H1 (cell line): ENCODE measurements at regions not wholly inside any gene's neighbourhood (a gene's known extent, or its start where the extent isn't known, plus 50 kb on each side); places are given as distances from the start of the nearest gene placed in this dataset.

Source experiments
- CTCF ChIA-PET: fragments of 300-600 bp; sonication (Branson Sonifier 250); formaldehyde crosslinking; loops from one replicate; lab custom pipeline; 2021; ENCODE audit not compliant: partially characterized antibody; lab: Charles Lee
- POLR2A ChIA-PET: fragments of 300-600 bp; sonication (Branson Sonifier 250); formaldehyde crosslinking; loops from one replicate; lab custom pipeline; 2021; ENCODE audit warnings: inconsistent platforms; ENCODE audit not compliant: partially characterized antibody; lab: Charles Lee
- DNase-seq, 2 experiments: peaks; one replicate each; pipeline versions ENCODE4 v3.0.0 to v3.0.0-alpha.2; 2010 to 2022; ENCODE audit warnings: low spot score in 2 of 2, low read depth in 1 of 2, mixed read lengths in 1 of 2
- FAIRE-seq: peaks from 2 replicates; lab custom pipeline; 2011; peaks lifted over from hg19 to GRCh38; lab: Jason Lieb, UNC
- H2AFZ ChIP-seq: 2 replicates; pipeline ENCODE4 v1.8.1; 2012; ENCODE audit warnings: low read length, inconsistent platforms
- H2AK5ac ChIP-seq: 2 replicates; pipeline ENCODE4 v1.6.1; 2013; ENCODE audit warnings: low read depth, low read length
- H2BK120ac ChIP-seq: replicated peaks from 2 replicates; pipeline ENCODE3; 2013; ENCODE audit warnings: low read depth, low read length, inconsistent platforms
- H2BK12ac ChIP-seq: 2 replicates; pipeline ENCODE4 v1.6.1; 2013; ENCODE audit warnings: low read depth, low read length
- H2BK15ac ChIP-seq: 2 replicates; pipeline ENCODE4 v1.6.1; 2013; ENCODE audit warnings: low read length
- H2BK20ac ChIP-seq: 2 replicates; pipeline ENCODE4 v1.6.1; 2013; ENCODE audit warnings: low read length
- H2BK5ac ChIP-seq: 2 replicates; pipeline ENCODE4 v1.6.1; 2013; ENCODE audit warnings: low read depth, low read length
- H3K14ac ChIP-seq: 2 replicates; pipeline ENCODE4 v1.6.1; 2013; ENCODE audit warnings: inconsistent platforms; ENCODE audit not compliant: insufficient read length
- H3K18ac ChIP-seq: 2 replicates; pipeline ENCODE4 v1.6.1; 2013; ENCODE audit warnings: low read length; ENCODE audit errors: extremely low read depth
- H3K23ac ChIP-seq: 2 replicates; pipeline ENCODE4 v1.6.1; 2013; ENCODE audit warnings: inconsistent platforms; ENCODE audit not compliant: insufficient read length
- H3K23me2 ChIP-seq: 2 replicates; pipeline ENCODE4 v1.6.1; 2013; ENCODE audit warnings: low read depth, low read length
- H3K27ac ChIP-seq: 2 replicates; pipeline ENCODE4 v1.6.1; 2011; ENCODE audit warnings: low read depth, low read length, inconsistent platforms
- H3K27me3 ChIP-seq, 4 experiments: replicated peaks in 1 of 4; 1 replicate in 1 of 4; 2 replicates in 3 of 4; pipeline versions ENCODE4 v1.6.1 to v1.8.1; 2011 to 2013; ENCODE audit warnings: low read length in 3 of 4, mild to moderate bottlenecking in 3 of 4, inconsistent platforms in 2 of 4, mixed read lengths in 2 of 4, moderate library complexity in 1 of 4; ENCODE audit not compliant: control insufficient read depth in 3 of 4, insufficient read depth in 3 of 4; ENCODE audit errors: extremely low read depth in 1 of 4
- H3K36me3 ChIP-seq, 4 experiments: 2 replicates each; pipeline versions ENCODE4 v1.6.1 to v1.8.1; 2011 to 2013; ENCODE audit warnings: mild to moderate bottlenecking in 4 of 4, low read length in 3 of 4, moderate library complexity in 2 of 4, control low read depth in 1 of 4, inconsistent platforms in 1 of 4; ENCODE audit not compliant: insufficient read depth in 4 of 4, control insufficient read depth in 2 of 4
- H3K4ac ChIP-seq: replicated peaks from 2 replicates; pipeline ENCODE3; 2013; ENCODE audit warnings: low read length, low read depth, mixed read lengths, inconsistent platforms; ENCODE audit not compliant: insufficient read length
- H3K4me1 ChIP-seq, 4 experiments: replicated peaks in 1 of 4; 1 replicate in 1 of 4; 2 replicates in 3 of 4; pipeline versions ENCODE4 v1.6.1 to v1.8.1; 2011 to 2013; ENCODE audit warnings: low read length in 3 of 4, inconsistent platforms in 2 of 4, mixed read lengths in 1 of 4; ENCODE audit not compliant: insufficient read depth in 4 of 4, control insufficient read depth in 3 of 4
- H3K4me2 ChIP-seq, 2 experiments: 2 replicates each; pipeline versions ENCODE4 v1.6.1 to v1.8.1; 2011 to 2013; ENCODE audit warnings: low read depth in 2 of 2, low read length in 2 of 2, control low read depth in 1 of 2, inconsistent platforms in 1 of 2, mild to moderate bottlenecking in 1 of 2; ENCODE audit not compliant: insufficient read depth in 1 of 2
- H3K4me3 ChIP-seq, 4 experiments: fragments of 200-600, 300-600 bp in 1 of 4; sonication (generic), shearing (Covaris generic), sonication (Bioruptor Twin) in 1 of 4; 2 replicates each; pipeline versions ENCODE4 v1.5.1 to v1.8.1; 2011 to 2016; ENCODE audit warnings: low read length in 4 of 4, low read depth in 3 of 4, control low read depth in 2 of 4, inconsistent platforms in 2 of 4, mild to moderate bottlenecking in 2 of 4, mixed read lengths in 1 of 4, moderate library complexity in 1 of 4; ENCODE audit not compliant: insufficient read depth in 2 of 4; ENCODE audit errors: extremely low read depth in 1 of 4
- H3K56ac ChIP-seq: replicated peaks from 2 replicates; pipeline ENCODE3; 2013; ENCODE audit warnings: low read depth, mild to moderate bottlenecking, mixed read lengths, low read length, inconsistent platforms; ENCODE audit not compliant: insufficient read length
- H3K79me1 ChIP-seq: 2 replicates; pipeline ENCODE4 v1.6.1; 2013; ENCODE audit warnings: low read depth, low read length, control low read depth
- H3K79me2 ChIP-seq, 2 experiments: 2 replicates each; pipeline versions ENCODE4 v1.6.1 to v1.8.1; 2012 to 2013; ENCODE audit warnings: low read length in 2 of 2, mild to moderate bottlenecking in 2 of 2, inconsistent platforms in 1 of 2; ENCODE audit not compliant: insufficient read depth in 2 of 2, control insufficient read depth in 1 of 2
- H3K9ac ChIP-seq, 4 experiments: replicated peaks in 1 of 4; 1 replicate in 1 of 4; 2 replicates in 3 of 4; pipeline versions ENCODE4 v1.6.1 to v1.8.1; 2011 to 2013; ENCODE audit warnings: low read depth in 3 of 4, low read length in 3 of 4, control low read depth in 2 of 4, mild to moderate bottlenecking in 2 of 4, moderate library complexity in 2 of 4, inconsistent platforms in 1 of 4; ENCODE audit errors: extremely low read depth in 1 of 4
- H3K9me3 ChIP-seq, 2 experiments: 2 replicates each; pipeline versions ENCODE4 v1.6.1 to v1.8.1; 2012 to 2013; ENCODE audit warnings: mild to moderate bottlenecking in 2 of 2, moderate library complexity in 2 of 2, control low read depth in 1 of 2, inconsistent platforms in 1 of 2, low read depth in 1 of 2, low read length in 1 of 2, mixed read lengths in 1 of 2; ENCODE audit not compliant: insufficient read depth in 2 of 2
- H4K20me1 ChIP-seq, 2 experiments: replicated peaks in 1 of 2; 2 replicates each; pipeline versions ENCODE3 to v1.8.1; 2011 to 2013; ENCODE audit warnings: inconsistent platforms in 2 of 2, low read length in 2 of 2, mild to moderate bottlenecking in 1 of 2; ENCODE audit not compliant: insufficient read depth in 2 of 2, control insufficient read depth in 1 of 2
- H4K5ac ChIP-seq: 2 replicates; pipeline ENCODE4 v1.6.1; 2013; ENCODE audit warnings: low read length, low read depth, mixed read lengths, inconsistent platforms; ENCODE audit not compliant: insufficient read length
- H4K8ac ChIP-seq: 2 replicates; pipeline ENCODE4 v1.8.0; 2013; ENCODE audit warnings: mild to moderate bottlenecking, moderate library complexity, low read length, inconsistent platforms; ENCODE audit not compliant: insufficient read depth; ENCODE audit errors: extremely low read depth
- H4K91ac ChIP-seq: replicated peaks from 2 replicates; pipeline ENCODE3; 2013; ENCODE audit warnings: low read length, mixed read lengths, inconsistent platforms; ENCODE audit not compliant: insufficient read length
- BCL11A ChIP-seq, 2 experiments: IDR thresholded peaks; one replicate each; pipeline ENCODE4 v1.6.1; 2011; ENCODE audit warnings: low read depth in 2 of 2, low read length in 2 of 2, mild to moderate bottlenecking in 2 of 2
- CBX5 ChIP-seq: fragments of 300-800, 300-1000 bp; sonication (generic); IDR thresholded peaks from 2 replicates; pipeline ENCODE4 v1.7.1; 2016; ENCODE audit warnings: antibody characterized with exemption, low read length, low read depth
- CHD1 ChIP-seq: IDR thresholded peaks from 2 replicates; pipeline ENCODE4 v1.6.1; 2012; ENCODE audit warnings: low read depth, low read length, improper control_type of control experiment
- CHD2 ChIP-seq: IDR thresholded peaks from 2 replicates; pipeline ENCODE4 v1.6.1; 2012; ENCODE audit warnings: low read length, improper control_type of control experiment
- EZH2 ChIP-seq: fragments of 200-600 bp; sonication (generic); IDR thresholded peaks from 2 replicates; pipeline ENCODE4 v1.7.1; 2012; ENCODE audit warnings: low read depth, mild to moderate bottlenecking, moderate library complexity, low read length, inconsistent platforms; ENCODE audit not compliant: severe bottlenecking
- KDM1A ChIP-seq: fragments of 200-600, 300-600 bp; sonication (generic); IDR thresholded peaks from 2 replicates; pipeline ENCODE4 v1.7.1; 2016; ENCODE audit warnings: mild to moderate bottlenecking, low read length, borderline replicate concordance
- KDM5A ChIP-seq: fragments of 200-600 bp; IDR thresholded peaks from 2 replicates; pipeline ENCODE4 v1.7.1; 2012; ENCODE audit warnings: mild to moderate bottlenecking, low read length, inconsistent platforms, mixed read lengths
- MAX ChIP-seq: IDR thresholded peaks from 2 replicates; pipeline ENCODE4 v1.6.1; 2012; ENCODE audit warnings: inconsistent platforms
- PHF8 ChIP-seq: fragments of 200-600 bp; sonication (generic); conservative IDR thresholded peaks from 2 replicates; pipeline ENCODE4 v1.7.1; 2012; ENCODE audit warnings: low read depth, mild to moderate bottlenecking, inconsistent platforms, low read length, moderate library complexity
- SIN3A ChIP-seq, 2 experiments: IDR thresholded peaks in 1 of 2; conservative IDR thresholded peaks in 1 of 2; 2 replicates each; pipeline ENCODE4 v1.6.1; 2011 to 2012; ENCODE audit warnings: low read length in 2 of 2, improper control_type of control experiment in 1 of 2, low read depth in 1 of 2, mild to moderate bottlenecking in 1 of 2
- SRF ChIP-seq: IDR thresholded peaks from 2 replicates; pipeline ENCODE4 v1.6.1; 2011; ENCODE audit warnings: mild to moderate bottlenecking, low read depth, low read length, moderate library complexity
- SUZ12 ChIP-seq: fragments of 200-600 bp; sonication (generic); IDR thresholded peaks from 2 replicates; pipeline ENCODE4 v1.6.1; 2012; ENCODE audit warnings: mild to moderate bottlenecking, inconsistent platforms, low read length, moderate library complexity, mixed read lengths
- TCF12 ChIP-seq: IDR thresholded peaks from 2 replicates; pipeline ENCODE4 v1.6.1; 2011; ENCODE audit warnings: low read depth, mild to moderate bottlenecking, low read length
- TEAD4 ChIP-seq: IDR thresholded peaks from 2 replicates; pipeline ENCODE4 v1.6.1; 2012; ENCODE audit warnings: low read depth, low read length, inconsistent platforms, mixed read lengths
- WGBS, 2 experiments: shearing (Covaris generic) in 1 of 2; methylation state at CpG; one replicate each; pipeline versions ENCODE4 v1.1.6 to v1.1.7; 2013 to 2015; ENCODE audit warnings: low lambda C conversion rate in 2 of 2, mixed read lengths in 2 of 2, inconsistent platforms in 1 of 2, low coverage in 1 of 2, missing lambda C conversion rate in 1 of 2; ENCODE audit not compliant: insufficient replicate concordance in 2 of 2, insufficient coverage in 1 of 2, insufficient read length in 1 of 2; ENCODE audit errors: extremely low coverage in 1 of 2, missing lambda C conversion rate in 1 of 2; 5-methylcytosine and 5-hydroxymethylcytosine counted together

GRCh38 chr2:132276571-132276981, 114.8 kb upstream of the ANKRD30BL start:
- H2BK20ac ChIP-seq = no peak overlapping the region
- no peak overlapping the region for H4K91ac ChIP-seq
- no peak overlapping the region for H3K14ac ChIP-seq
- H2BK12ac ChIP-seq = no peak overlapping the region
- no peak for TF ChIP-seq TEAD4
- no peak for TF ChIP-seq SIN3A (conservative IDR thresholded peaks at IDR 0.05 in 1 of 2, IDR thresholded peaks at IDR 0.05 in 1 of 2; ENCODE audit: low read depth in 1 of 2, low read length in 2 of 2)
- TF ChIP-seq TCF12 = no peak
- no peak for TF ChIP-seq SUZ12
- no peak for TF ChIP-seq KDM1A
- TF ChIP-seq BCL11A (IDR thresholded peaks at IDR 0.05; ENCODE audit: low read depth in 2 of 2, low read length in 2 of 2) = no peak
- TF ChIP-seq PHF8 = no peak
- TF ChIP-seq KDM5A = no peak
- TF ChIP-seq SRF = no peak
- no peak for TF ChIP-seq MAX
- no peak for TF ChIP-seq CHD2
- TF ChIP-seq EZH2 = no peak
- no peak for TF ChIP-seq CHD1
- TF ChIP-seq CBX5 = no peak
- no peak overlapping the region for H2BK120ac ChIP-seq
- H3K4me2 ChIP-seq = no peak overlapping the region
- no peaks in the 10 kb centered on the region for H3K27me3 ChIP-seq
- ChIA-PET CTCF (no interaction called here), POLR2A (no interaction called here)
- H2BK5ac ChIP-seq = no peak overlapping the region
- H3K79me1 ChIP-seq = no peaks in the 10 kb centered on the region
- H3K36me3 ChIP-seq = no peaks in the 10 kb centered on the region
- no peak overlapping the region; the same call in 1 of the 2 replicates for H4K8ac ChIP-seq
- H3K23me2 ChIP-seq = no peaks in the 10 kb centered on the region
- H4K20me1 ChIP-seq = no peaks in the 10 kb centered on the region
- H3K4ac ChIP-seq = no peak overlapping the region
- H2AFZ ChIP-seq = no peak overlapping the region
- no peak overlapping the region for H3K9ac ChIP-seq
- FAIRE-seq (no peak), DNase-seq (peak in 1 of 2 experiments; percentile 10)
- H3K18ac ChIP-seq = no peak overlapping the region
- no peaks in the 10 kb centered on the region for H3K4me1 ChIP-seq
- no peak overlapping the region for H4K5ac ChIP-seq
- H3K4me3 ChIP-seq = no peak overlapping the region
- H3K23ac ChIP-seq = no peak overlapping the region
- 94% methylated on average over 10 of the region's 10 CpGs; no CpG with 5 or more reads in 1 of the 2 experiments for WGBS, 2 experiments
- no peak overlapping the region for H3K56ac ChIP-seq
- peaks cover 0 to 19% of the 10 kb centered on the region in 2 experiments; a peak in 1 of 4 replicates for H3K9me3 ChIP-seq
- no peak overlapping the region for H3K27ac ChIP-seq
- H2BK15ac ChIP-seq = no peak overlapping the region
- H2AK5ac ChIP-seq = no peak overlapping the region
- H3K79me2 ChIP-seq = no peaks in the 10 kb centered on the region
